Gastrocnemius medialis (tissue), 4 donors: ENCODE measurements at regions not wholly inside any gene's neighbourhood (a gene's known extent, or its start where the extent isn't known, plus 50 kb on each side); places are given as distances from the start of the nearest gene placed in this dataset.

ENCODE experiments used
- CTCF ChIP-seq, 5 experiments: fragments of 450-650 bp in 3 of 5; fragments of 200-600 bp in 2 of 5; sonication (generic) in 2 of 5; IDR thresholded peaks in 4 of 5; conservative IDR thresholded peaks in 1 of 5; 1 replicate in 4 of 5; 2 replicates in 1 of 5; pipeline ENCODE4 v1.5.1; 2016 to 2019; ENCODE audit warnings: antibody characterized with exemption in 5 of 5, mild to moderate bottlenecking in 3 of 5, moderate library complexity in 3 of 5
- POLR2A ChIP-seq, 2 donors: fragments of 450-650 bp; IDR thresholded peaks; one replicate each; pipeline ENCODE4 v1.6.1; 2017; ENCODE audit warnings: antibody characterized with exemption in 2 of 2, mild to moderate bottlenecking in 2 of 2, moderate library complexity in 2 of 2

- TF ChIP-seq CTCF (IDR thresholded peaks at IDR 0.05 in 4 of 5, conservative IDR thresholded peaks at IDR 0.05 in 1 of 5) (no peak), POLR2A (IDR thresholded peaks at IDR 0.05) (no peak)
Measured at GRCh38 chr1:67589519-67590233, 95.3 kb upstream of the GADD45A start.
